Tibial nerve (tissue), 4 donors: ENCODE measurements at regions not wholly inside any gene's neighbourhood (a gene's known extent, or its start where the extent isn't known, plus 50 kb on each side); places are given as distances from the start of the nearest gene placed in this dataset.

Source experiments
- EP300 ChIP-seq, 2 donors: sonication (generic); formaldehyde crosslinking; IDR thresholded peaks; one replicate each; pipeline ENCODE4 v1.6.1; 2017; ENCODE audit warnings: antibody characterized with exemption in 2 of 2, mild to moderate bottlenecking in 1 of 2
- POLR2A ChIP-seq, 2 donors: fragments of 450-650 bp; IDR thresholded peaks; one replicate each; pipeline ENCODE4 v1.6.1; 2017; ENCODE audit warnings: antibody characterized with exemption in 2 of 2, mild to moderate bottlenecking in 2 of 2, moderate library complexity in 2 of 2
- TF ChIP-seq, protein P1 (sequence below), 5 experiments: fragments of 200-600 bp in 3 of 5; fragments of 450-650 bp in 2 of 5; sonication (generic) in 3 of 5; IDR thresholded peaks; one replicate each; pipeline ENCODE4 v1.5.1; 2016 to 2019; ENCODE audit warnings: antibody characterized with exemption in 5 of 5, mild to moderate bottlenecking in 3 of 5, moderate library complexity in 2 of 5

DNA sequence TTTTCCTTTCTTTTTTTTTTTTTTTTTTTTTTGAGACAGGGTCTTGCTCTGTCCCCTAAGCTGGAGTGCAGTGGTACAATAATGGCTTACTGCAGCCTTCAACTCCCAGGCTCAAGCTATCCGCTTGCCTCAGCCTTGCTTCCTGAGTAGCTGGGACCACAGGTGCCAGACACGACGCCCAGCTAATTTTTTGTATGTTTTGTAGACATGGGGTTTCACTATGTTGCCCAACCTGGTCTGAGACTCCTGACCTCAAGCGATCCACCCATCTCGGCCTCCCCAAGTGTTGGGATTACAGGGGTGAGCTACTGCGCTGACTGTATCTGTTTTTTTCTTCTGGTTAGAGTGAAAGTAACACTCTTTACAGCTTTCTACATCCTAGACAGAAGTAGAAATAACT is 167.9 kb upstream of the FOXN2 start:
- TF ChIP-seq, protein P1, sequence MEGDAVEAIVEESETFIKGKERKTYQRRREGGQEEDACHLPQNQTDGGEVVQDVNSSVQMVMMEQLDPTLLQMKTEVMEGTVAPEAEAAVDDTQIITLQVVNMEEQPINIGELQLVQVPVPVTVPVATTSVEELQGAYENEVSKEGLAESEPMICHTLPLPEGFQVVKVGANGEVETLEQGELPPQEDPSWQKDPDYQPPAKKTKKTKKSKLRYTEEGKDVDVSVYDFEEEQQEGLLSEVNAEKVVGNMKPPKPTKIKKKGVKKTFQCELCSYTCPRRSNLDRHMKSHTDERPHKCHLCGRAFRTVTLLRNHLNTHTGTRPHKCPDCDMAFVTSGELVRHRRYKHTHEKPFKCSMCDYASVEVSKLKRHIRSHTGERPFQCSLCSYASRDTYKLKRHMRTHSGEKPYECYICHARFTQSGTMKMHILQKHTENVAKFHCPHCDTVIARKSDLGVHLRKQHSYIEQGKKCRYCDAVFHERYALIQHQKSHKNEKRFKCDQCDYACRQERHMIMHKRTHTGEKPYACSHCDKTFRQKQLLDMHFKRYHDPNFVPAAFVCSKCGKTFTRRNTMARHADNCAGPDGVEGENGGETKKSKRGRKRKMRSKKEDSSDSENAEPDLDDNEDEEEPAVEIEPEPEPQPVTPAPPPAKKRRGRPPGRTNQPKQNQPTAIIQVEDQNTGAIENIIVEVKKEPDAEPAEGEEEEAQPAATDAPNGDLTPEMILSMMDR (IDR thresholded peaks at IDR 0.05), result no peak
- TF ChIP-seq EP300 (IDR thresholded peaks at IDR 0.05) (no peak), POLR2A (IDR thresholded peaks at IDR 0.05) (no peak)
